GM23248 (cell line): ENCODE measurements at regions not wholly inside any gene's neighbourhood (a gene's known extent, or its start where the extent isn't known, plus 50 kb on each side); places are given as distances from the start of the nearest gene placed in this dataset.

Experiments
- EZH2 ChIP-seq: fragments of 200-600 bp; sonication (generic); IDR thresholded peaks from 2 replicates; pipeline ENCODE4 v1.6.1; 2018; ENCODE audit warnings: antibody characterized with exemption, mild to moderate bottlenecking; ENCODE audit not compliant: insufficient read depth, poor library complexity, severe bottlenecking
- EZH2phosphoT487 ChIP-seq: fragments of 200-600 bp; sonication (generic); IDR thresholded peaks from 2 replicates; pipeline ENCODE4 v1.6.1; 2018; ENCODE audit warnings: antibody characterized with exemption, moderate library complexity, mild to moderate bottlenecking, low read depth; ENCODE audit not compliant: insufficient read depth

DNA sequence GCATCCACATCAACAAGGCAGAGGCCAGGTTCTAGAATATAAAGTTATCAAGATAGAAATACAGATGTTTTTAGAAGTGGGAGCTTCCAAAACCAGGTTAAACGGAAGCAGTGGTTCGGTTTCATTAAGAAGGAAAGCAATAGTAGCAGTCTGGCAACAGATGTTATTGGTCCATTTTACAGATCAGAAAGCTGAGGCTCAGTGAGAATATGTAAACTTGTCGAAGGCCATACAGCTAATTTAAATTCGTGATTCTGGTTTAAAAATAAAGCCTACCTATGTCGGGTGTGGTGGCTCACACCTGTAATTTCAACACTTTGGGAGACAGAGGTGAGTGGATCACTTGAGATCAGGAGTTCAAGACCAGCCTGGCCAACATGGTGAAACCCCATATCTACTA, 160.6 kb downstream of the ARRDC3 start:
- no peak for TF ChIP-seq EZH2
- TF ChIP-seq EZH2phosphoT487: no peak
